ENCODE measurements at regions not wholly inside any gene's neighbourhood (a gene's known extent, or its start where the extent isn't known, plus 50 kb on each side); places are given as distances from the start of the nearest gene placed in this dataset.
A peak's percentile ranks its signal among the peaks of the same experiment; 100 is the strongest.
"Not testable (repeated sequence)": the region's sequence is repeated elsewhere in the genome, so short reads cannot be mapped to it uniquely, and the experiment has no call there.

- Mint-ChIP-seq H3K4me3 (peak overlapping the region; percentile 39), H3K4me1 (peaks cover 37% of the 10 kb centered on the region), H3K27ac (peak overlapping the region; percentile 88), H3K36me3 (peaks cover 6% of the 10 kb centered on the region), H3K27me3 (no peaks in the 10 kb centered on the region), H3K9me3 (no peaks in the 10 kb centered on the region)
- no peak for DNase-seq
- POLR2A ChIA-PET, result interaction anchor here (0.5 to 20.1 kb wide), 12 partner anchors 13 to 1815 kb away, joined by 3 to 2159 read pairs (median 51); a partner anchor contains a TSS
- ATAC-seq (ENCODE audit: low read depth), result no peak
Observed at GRCh38 chr6:27834879-27835549, 77.2 kb downstream of the OR2B2 start.

GRCh38 chr6:27834384-27834783 lies 77.8 kb downstream of the OR2B2 start:
- peak overlapping the region; percentile 80 for H3K27ac Mint-ChIP-seq
- DNase-seq (no peak), ATAC-seq (ENCODE audit: low read depth) (no peak)
- H3K4me3 Mint-ChIP-seq, result no peak overlapping the region
- no peaks in the 10 kb centered on the region for H3K27me3 Mint-ChIP-seq
- POLR2A ChIA-PET, result interaction anchor here (0.5 to 20.1 kb wide), 8 partner anchors 12 to 1802 kb away, joined by 3 to 2159 read pairs (median 182); a partner anchor contains a TSS
- peaks cover 4% of the 10 kb centered on the region for H3K36me3 Mint-ChIP-seq
- peaks cover 39% of the 10 kb centered on the region for H3K4me1 Mint-ChIP-seq
- no peaks in the 10 kb centered on the region for H3K9me3 Mint-ChIP-seq

GRCh38 chr6:27831434-27832081 lies 80.6 kb downstream of the OR2B2 start:
- H3K4me1 Mint-ChIP-seq, result peaks cover 44% of the 10 kb centered on the region
- POLR2A ChIA-PET, result interaction anchor here (0.5 to 20.1 kb wide), 12 partner anchors 10 to 1811 kb away, joined by 3 to 2159 read pairs (median 8); a partner anchor contains a TSS
- peak; percentile 88 for ATAC-seq (ENCODE audit: low read depth)

GRCh38 chr6:27830600-27831433 lies 81.4 kb downstream of the OR2B2 start:
- not testable (repeated sequence) for H3K27me3 Mint-ChIP-seq, H3K36me3 Mint-ChIP-seq, H3K9me3 Mint-ChIP-seq
- peak; percentile 65 for DNase-seq
- peaks cover 43% of the 10 kb centered on the region for H3K4me1 Mint-ChIP-seq
- peak overlapping the region; percentile 99 for H3K27ac Mint-ChIP-seq
- H3K4me3 Mint-ChIP-seq, result peak overlapping the region; percentile 95
- peak; percentile 77 for ATAC-seq (ENCODE audit: low read depth)
- POLR2A ChIA-PET, result interaction anchor here (0.5 to 20.1 kb wide), 18 partner anchors 8 to 1810 kb away, joined by 3 to 2159 read pairs (median 4); a partner anchor contains a TSS

More at GRCh38 chr6:27831434-27832081, 80.6 kb downstream of the OR2B2 start:
- DNase-seq, result peak; percentile 88
- H3K36me3 Mint-ChIP-seq, H3K27me3 Mint-ChIP-seq, H3K9me3 Mint-ChIP-seq: not testable (repeated sequence)
- Mint-ChIP-seq H3K27ac (peak overlapping the region; percentile 99), H3K4me3 (peak overlapping the region; percentile 95)

GRCh38 chr6:27830212-27830599 lies 82.0 kb downstream of the OR2B2 start:
- Mint-ChIP-seq H3K27ac (peak overlapping the region; percentile 99), H3K9me3 (no peaks in the 10 kb centered on the region), H3K36me3 (peaks cover 6% of the 10 kb centered on the region), H3K4me3 (peak overlapping the region; percentile 95), H3K4me1 (peaks cover 46% of the 10 kb centered on the region), H3K27me3 (no peaks in the 10 kb centered on the region)
- no peak for DNase-seq
- no peak for ATAC-seq (ENCODE audit: low read depth)
- POLR2A ChIA-PET, result interaction anchor here (0.6 to 20.1 kb wide), 16 partner anchors 8 to 1809 kb away, joined by 3 to 2159 read pairs (median 5); a partner anchor contains a TSS

GRCh38 chr6:27829453-27830211 lies 82.6 kb downstream of the OR2B2 start:
- peak overlapping the region; percentile 99 for H3K27ac Mint-ChIP-seq
- ATAC-seq (ENCODE audit: low read depth) (no peak), DNase-seq (no peak)
- H3K27me3 Mint-ChIP-seq, result no peaks in the 10 kb centered on the region
- peak overlapping the region; percentile 95 for H3K4me3 Mint-ChIP-seq
- no peaks in the 10 kb centered on the region for H3K9me3 Mint-ChIP-seq
- peaks cover 2% of the 10 kb centered on the region for H3K36me3 Mint-ChIP-seq
- peaks cover 44% of the 10 kb centered on the region for H3K4me1 Mint-ChIP-seq
- POLR2A ChIA-PET, result interaction anchor here (0.7 to 20.1 kb wide), 12 partner anchors 8 to 1800 kb away, joined by 3 to 2159 read pairs (median 12); a partner anchor contains a TSS

GRCh38 chr6:27827477-27827876 lies 84.7 kb downstream of the OR2B2 start:
- peaks cover 47% of the 10 kb centered on the region for H3K4me1 Mint-ChIP-seq

GRCh38 chr6:27826612-27826985 lies 85.6 kb downstream of the OR2B2 start:
- H3K36me3 Mint-ChIP-seq; H3K27me3 Mint-ChIP-seq; ATAC-seq (ENCODE audit: low read depth); H3K9me3 Mint-ChIP-seq; DNase-seq: not testable (repeated sequence)
- Mint-ChIP-seq H3K4me3 (peak overlapping the region; percentile 69), H3K4me1 (peaks cover 49% of the 10 kb centered on the region), H3K27ac (peak overlapping the region; percentile 99)
- POLR2A ChIA-PET, result interaction anchor here (0.8 kb wide), 1 partner anchor 41 kb away, joined by 4 read pairs; a partner anchor contains a TSS

More at GRCh38 chr6:27827477-27827876, 84.7 kb downstream of the OR2B2 start:
- H3K36me3 Mint-ChIP-seq; H3K27me3 Mint-ChIP-seq; ATAC-seq (ENCODE audit: low read depth); POLR2A ChIA-PET; DNase-seq; H3K4me3 Mint-ChIP-seq; H3K27ac Mint-ChIP-seq; H3K9me3 Mint-ChIP-seq: not testable (repeated sequence)

- peak overlapping the region; percentile 99 for H3K27ac Mint-ChIP-seq
- not testable (repeated sequence) for DNase-seq; H3K36me3 Mint-ChIP-seq; H3K9me3 Mint-ChIP-seq; ATAC-seq (ENCODE audit: low read depth); H3K27me3 Mint-ChIP-seq
- POLR2A ChIA-PET, result interaction anchor here (0.8 to 9.2 kb wide), 10 partner anchors 9 to 1806 kb away, joined by 3 to 592 read pairs (median 52); a partner anchor contains a TSS
- H3K4me1 Mint-ChIP-seq, result peaks cover 46% of the 10 kb centered on the region
- H3K4me3 Mint-ChIP-seq, result peak overlapping the region; percentile 69
Observed at GRCh38 chr6:27825848-27826611, 86.2 kb downstream of the OR2B2 start.

- H3K27me3 Mint-ChIP-seq, result no peaks in the 10 kb centered on the region
- H3K4me3 Mint-ChIP-seq, result peak overlapping the region; percentile 90
- peaks cover 4% of the 10 kb centered on the region for H3K36me3 Mint-ChIP-seq
- H3K27ac Mint-ChIP-seq, result peak overlapping the region; percentile 99
- POLR2A ChIA-PET, result interaction anchor here (0.6 to 9.2 kb wide), 25 partner anchors 10 to 1805 kb away, joined by 3 to 592 read pairs (median 6); a partner anchor contains a TSS
- H3K4me1 Mint-ChIP-seq, result peaks cover 39% of the 10 kb centered on the region
- ATAC-seq (ENCODE audit: low read depth) (peak; percentile 2), DNase-seq (no peak)
- H3K9me3 Mint-ChIP-seq, result no peaks in the 10 kb centered on the region
Observed at GRCh38 chr6:27825025-27825793, 87.0 kb downstream of the OR2B2 start.

Data from activated naive CD8-positive, alpha-beta T cell treated with anti-CD3 and anti-CD28 coated beads, Interleukin-2, amount 10 ng/mL, durations not matched to agents 7 days and 5 days (primary cell).